NCI-H1694 (cell line): ENCODE measurements at regions not wholly inside any gene's neighbourhood (a gene's known extent, or its start where the extent isn't known, plus 50 kb on each side); places are given as distances from the start of the nearest gene placed in this dataset.
A peak's percentile ranks its signal among the peaks of the same experiment; 100 is the strongest.
"Not testable (repeated sequence)": the region's sequence is repeated elsewhere in the genome, so short reads cannot be mapped to it uniquely, and the experiment has no call there.

Source experiments
- DNase-seq: peaks from one replicate; lab custom pipeline; 2025; lab: John Stamatoyannopoulos, UW

- not testable (repeated sequence) for DNase-seq
These were observed 160.0 kb downstream of the DEFB131A start for GRCh38 chr4:9604031-9604892.

- DNase-seq: not testable (repeated sequence)
These were observed 160.6 kb downstream of the DEFB131A start for GRCh38 chr4:9604893-9605190.

DNA sequence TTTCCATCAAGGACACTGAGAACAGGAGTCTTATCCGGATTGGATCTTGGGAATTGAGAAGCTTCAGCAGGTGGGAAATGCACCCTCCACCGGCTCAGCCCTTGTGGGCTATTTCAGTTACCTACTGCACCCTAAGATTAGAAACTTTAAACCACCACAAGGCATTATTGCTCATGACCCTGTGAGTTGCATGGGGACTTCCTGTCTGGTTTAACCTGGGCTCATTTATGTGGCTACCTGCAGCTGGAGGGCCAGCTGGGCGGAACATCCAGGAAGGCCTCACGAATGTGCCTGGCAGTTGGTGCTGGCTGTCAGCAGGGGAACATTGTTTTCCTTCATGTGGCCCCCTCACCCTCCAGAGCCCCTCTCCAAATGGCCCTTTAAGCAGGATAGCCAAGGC, 164.1 kb downstream of the DEFB131A start:
- DNase-seq: no peak

DNA sequence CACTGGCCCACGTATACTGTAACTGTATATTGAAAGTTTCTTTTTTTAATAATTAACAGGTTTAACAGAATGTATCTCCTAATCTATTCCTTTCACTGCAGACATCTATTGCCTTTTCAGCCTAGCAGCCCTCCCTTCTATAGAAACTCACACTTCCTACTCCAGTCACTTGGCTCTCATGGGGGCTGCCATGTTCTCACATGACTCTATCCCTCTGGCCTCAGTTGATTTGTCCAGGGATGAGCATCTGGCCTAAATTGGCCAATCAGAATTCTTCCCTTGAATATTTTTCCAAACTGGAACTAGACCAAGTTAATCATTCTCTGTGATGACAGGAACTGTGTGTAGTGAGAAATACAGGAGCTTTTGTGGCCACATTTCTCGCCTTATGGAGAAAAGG, 166.1 kb downstream of the DEFB131A start:
- DNase-seq: not testable (repeated sequence)

- no peak for DNase-seq
These were observed 166.9 kb downstream of the DEFB131A start for GRCh38 chr4:9611101-9611500.

GRCh38 chr4:9636411-9636810, 145.0 kb upstream of the DRD5 start:
- DNase-seq: not testable (repeated sequence)

DNA sequence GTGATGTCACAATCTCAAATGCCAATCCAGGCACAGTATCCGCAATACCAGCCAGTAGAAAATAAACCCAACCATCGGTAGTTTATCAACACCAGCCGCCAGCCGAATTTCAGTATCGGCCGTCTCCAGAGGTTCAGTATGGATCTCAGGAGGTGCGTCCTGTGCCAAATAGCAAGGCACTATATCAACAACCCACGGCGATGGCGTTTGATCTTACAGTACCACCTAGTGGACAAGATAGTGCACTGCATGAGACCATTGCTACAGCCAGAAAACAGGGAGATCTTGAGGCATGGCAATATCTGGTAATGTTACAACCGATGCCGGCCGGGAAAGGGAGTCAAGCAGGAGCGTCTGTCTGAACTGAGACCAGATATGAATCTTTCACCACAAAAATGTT, 121.8 kb upstream of the DRD5 start:
- not testable (repeated sequence) for DNase-seq

DNA sequence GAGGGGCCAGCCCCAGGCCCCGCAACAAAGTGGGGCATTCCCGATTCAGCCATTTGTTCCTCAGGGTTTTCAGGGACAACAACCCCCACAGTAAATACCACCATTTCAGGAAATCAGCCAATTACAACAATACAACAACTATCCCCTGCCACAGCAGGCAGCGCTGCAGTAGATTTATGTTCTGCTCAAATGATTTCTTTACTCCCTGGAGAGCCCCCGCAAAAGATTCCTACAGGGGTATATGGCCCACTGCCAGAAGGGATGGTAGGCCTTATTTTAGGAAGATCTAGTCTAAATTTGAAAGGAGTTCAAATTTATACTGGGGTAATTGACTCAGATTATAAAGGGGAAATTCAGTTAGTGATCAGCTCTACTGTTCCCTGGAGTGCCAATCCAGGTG, 120.5 kb upstream of the DRD5 start:
- DNase-seq: not testable (repeated sequence)

GRCh38 chr4:9670725-9671124, 110.7 kb upstream of the DRD5 start:
- DNase-seq: peak; percentile 14

GRCh38 chr4:9677357-9677756, 104.1 kb upstream of the DRD5 start:
- DNase-seq: not testable (repeated sequence)

GRCh38 chr4:9679704-9680478, 101.5 kb upstream of the DRD5 start:
- no peak for DNase-seq

- not testable (repeated sequence) for DNase-seq
These were observed 98.3 kb upstream of the DRD5 start for GRCh38 chr4:9683174-9683573.

- not testable (repeated sequence) for DNase-seq
These were observed 96.4 kb upstream of the DRD5 start for GRCh38 chr4:9685016-9685415.

DNA sequence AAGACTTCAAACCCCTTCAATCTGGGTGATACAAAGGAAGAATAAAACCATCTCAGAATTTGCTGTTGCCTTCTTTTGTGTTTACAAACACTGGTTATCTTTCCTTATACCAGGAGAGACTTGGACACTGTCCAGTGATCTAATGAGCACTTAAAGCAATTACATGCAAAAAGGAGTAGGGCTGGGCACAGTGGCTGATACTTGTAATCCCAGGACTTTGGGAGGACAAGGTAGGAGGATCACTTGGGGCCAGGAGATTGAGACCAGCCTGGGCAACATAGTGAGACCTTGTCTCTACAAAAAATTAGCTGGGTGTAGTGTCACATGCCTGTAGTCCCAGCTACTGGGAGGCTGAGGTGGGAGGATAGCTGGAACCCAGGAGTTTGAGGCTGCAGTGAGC, 95.7 kb upstream of the DRD5 start:
- no peak for DNase-seq

DNA sequence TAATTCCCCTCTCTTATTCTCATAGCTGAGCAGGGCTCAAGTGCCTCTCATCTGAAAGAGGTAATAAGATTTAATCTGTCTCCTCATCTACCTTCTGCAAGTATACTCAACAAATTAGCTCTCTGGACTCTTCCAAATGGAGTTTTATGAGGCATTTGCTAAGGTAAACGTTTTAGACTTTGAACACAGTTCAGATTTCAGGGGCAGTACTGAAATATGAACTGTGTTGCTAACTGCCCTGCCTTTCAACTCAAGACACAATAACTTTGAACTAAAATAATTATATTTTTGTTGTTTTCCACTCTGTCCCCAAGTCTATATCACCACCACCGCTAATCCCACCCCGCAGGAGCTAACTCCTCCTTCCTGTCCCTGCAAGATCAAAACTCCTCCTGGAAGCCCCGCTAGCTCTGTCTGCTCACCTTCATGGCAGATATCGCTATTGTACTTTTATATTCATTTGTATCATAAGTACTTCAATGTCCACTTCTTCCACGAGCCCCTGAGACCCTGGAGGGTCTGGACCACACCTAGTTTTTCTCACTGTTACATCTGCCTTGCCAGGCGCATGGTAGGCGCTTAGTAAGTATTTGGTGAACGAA, 90.7 kb upstream of the DRD5 start:
- DNase-seq: not testable (repeated sequence)

GRCh38 chr4:9691238-9692065, 90.0 kb upstream of the DRD5 start:
- peak; percentile 80 for DNase-seq

- not testable (repeated sequence) for DNase-seq
These were observed 88.5 kb upstream of the DRD5 start for GRCh38 chr4:9692791-9693491.

DNA sequence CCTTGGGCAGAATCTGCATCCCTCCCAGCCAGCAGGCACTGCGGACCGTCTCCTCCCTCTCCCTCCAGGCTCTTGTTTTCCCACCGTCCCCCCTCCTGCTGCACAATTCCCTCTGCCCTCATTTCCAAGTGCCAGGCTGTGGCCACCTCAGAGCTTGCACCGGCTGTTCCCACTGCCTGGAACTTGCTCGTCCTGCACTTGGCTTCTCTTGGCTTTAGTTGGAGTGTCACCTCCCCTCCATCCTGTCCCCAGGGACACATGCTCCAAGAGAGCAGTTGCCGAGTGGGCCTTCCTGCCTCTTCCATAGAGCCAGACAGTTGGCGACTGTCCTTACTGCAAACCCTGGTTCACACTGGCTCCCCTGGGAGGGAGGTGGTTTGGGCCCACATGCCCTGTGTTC, 87.0 kb upstream of the DRD5 start:
- not testable (repeated sequence) for DNase-seq

DNA sequence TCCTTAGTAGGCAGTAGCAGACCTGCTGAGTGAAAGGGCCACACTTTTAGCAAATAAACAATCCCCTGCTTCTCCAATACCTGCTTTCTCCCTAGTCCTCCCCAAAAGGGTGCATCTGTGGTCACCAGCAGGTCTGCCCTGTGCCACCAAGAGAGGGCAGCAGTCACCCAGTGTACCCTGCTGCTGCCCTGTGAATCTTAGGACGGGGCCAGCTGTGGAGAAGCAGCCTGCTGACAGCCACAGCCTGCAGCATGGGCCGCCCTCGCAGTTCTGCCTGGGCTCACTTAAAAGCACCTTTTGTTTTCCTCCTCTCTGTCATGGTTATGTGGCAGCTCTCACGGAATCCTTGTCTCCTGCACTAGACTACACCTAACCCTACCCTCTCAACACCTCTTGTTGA, 85.4 kb upstream of the DRD5 start:
- DNase-seq: peak; percentile 9

DNA sequence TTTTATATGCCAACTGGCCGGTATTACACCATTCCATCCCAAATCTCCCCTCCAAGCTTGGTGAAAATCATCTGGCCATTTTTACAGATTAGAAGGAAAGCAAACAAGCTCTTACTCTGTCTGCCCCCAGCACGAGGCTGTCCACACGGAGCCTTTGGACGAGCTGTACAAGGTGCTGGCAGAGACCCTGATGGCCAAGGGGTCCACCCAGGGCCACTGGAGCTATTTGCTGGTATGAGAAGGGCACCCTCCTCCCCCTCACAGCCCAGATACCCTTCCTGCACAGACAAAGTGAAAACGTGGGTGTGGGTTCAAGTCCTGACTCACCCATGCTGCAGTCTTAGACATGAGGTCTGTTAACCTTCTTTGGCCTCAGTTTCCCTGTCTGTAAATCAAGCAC, 84.9 kb upstream of the DRD5 start:
- DNase-seq: not testable (repeated sequence)

DNA sequence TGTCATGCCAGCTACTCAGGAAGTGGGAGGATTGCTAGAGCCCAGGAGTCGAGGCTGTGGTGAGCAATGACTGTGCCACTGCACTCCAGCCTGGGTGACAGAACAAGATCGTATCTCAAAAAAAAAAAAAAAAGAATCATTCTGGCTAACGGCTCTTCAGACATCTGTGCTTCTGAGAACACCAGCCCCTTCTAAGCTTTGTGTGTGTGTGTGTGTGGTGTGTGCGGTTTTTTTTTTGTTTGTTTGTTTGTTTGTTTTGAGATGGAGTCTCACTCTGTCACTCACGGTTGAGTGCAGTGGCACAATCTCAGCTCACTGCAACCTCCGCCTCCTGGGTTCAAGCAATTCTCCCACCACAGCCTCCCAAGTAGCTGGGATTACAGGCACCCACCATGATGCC, 79.4 kb upstream of the DRD5 start:
- DNase-seq: not testable (repeated sequence)
